SIG-M5 treated with dmso at 0.1 percent for 504 hours (cell line): ENCODE measurements at regions not wholly inside any gene's neighbourhood (a gene's known extent, or its start where the extent isn't known, plus 50 kb on each side); places are given as distances from the start of the nearest gene placed in this dataset.

Source experiments
- DNase-seq: peaks from one replicate; lab custom pipeline; 2025; ENCODE audit not compliant: unreplicated experiment; lab: John Stamatoyannopoulos, UW

DNA sequence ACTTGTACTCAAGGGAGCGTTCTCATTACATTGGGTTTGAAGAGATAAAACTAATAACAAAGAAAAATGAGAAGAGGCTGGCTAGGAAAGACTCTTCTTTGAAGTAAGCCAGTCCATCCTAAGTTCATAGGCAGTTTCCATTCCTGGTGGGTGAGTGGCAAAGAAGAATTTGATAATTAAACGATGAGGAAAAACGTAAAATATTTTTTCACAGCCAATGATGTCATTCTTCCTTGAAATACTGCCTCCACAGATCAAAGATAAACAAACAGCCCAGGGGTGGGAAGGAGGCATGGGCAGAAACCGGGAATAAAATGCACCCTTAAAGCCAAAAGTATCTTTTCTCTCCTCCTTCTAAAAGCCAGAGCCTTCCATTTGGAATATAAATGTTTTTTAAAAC lies 346.6 kb downstream of the PMP22 start:
- no peak for DNase-seq

DNA sequence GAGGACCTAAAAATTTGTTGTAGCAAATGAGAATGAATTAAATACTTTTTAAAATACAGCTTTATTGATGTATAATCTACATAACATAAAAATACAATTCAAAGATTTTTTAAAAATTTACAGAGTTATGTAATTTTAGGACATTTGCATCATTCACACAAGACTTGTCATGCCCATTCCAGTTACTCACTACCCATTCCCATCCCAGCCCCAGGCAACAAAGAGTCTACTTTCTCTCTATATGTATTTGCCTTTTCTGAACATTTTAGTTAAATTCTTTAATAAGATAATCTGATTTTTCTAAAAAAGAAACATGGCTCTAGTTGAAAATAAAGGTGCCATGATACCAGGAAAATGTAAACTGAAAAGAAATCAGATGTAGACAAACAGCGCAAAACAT lies 354.2 kb downstream of the PMP22 start:
- DNase-seq, result no peak

DNA sequence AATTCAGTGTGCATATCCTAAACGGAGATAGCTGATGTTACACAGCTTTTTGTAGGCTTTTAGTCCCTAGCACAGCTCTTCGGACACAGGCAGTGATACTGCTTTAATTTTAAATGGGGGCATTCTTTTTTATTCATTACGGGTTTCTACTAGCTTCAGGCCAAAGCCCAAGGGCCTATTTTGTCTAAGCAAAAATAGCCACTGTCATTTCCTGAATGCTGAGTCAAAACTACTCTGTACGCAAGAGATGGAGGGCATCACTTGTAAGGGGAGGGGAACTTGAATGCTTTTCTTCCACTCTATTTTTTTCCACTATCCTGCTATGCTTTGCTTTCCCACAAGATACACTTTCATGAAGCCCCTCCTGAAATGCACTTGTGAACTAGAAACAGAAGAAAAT lies 360.7 kb downstream of the PMP22 start:
- DNase-seq, result no peak

DNA sequence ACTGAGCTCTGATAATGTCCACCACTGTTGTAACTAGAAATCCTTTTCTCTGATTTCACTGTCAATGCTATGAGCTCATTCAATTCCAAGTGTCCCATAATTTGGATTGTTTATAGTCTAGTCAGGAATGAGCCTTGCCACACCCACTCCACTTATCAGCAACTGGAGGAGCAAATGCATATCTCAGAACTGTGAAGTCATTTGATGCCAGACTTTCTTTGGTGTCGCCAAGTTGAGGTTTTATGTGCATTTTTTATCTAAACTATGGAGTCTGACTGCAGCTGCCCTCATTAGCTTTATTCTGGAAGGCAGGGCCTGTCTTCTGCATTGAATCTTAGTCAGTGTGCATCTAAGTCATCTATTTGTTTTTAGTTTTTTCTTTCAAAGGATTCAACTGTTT lies 361.3 kb downstream of the PMP22 start:
- no peak for DNase-seq

DNA sequence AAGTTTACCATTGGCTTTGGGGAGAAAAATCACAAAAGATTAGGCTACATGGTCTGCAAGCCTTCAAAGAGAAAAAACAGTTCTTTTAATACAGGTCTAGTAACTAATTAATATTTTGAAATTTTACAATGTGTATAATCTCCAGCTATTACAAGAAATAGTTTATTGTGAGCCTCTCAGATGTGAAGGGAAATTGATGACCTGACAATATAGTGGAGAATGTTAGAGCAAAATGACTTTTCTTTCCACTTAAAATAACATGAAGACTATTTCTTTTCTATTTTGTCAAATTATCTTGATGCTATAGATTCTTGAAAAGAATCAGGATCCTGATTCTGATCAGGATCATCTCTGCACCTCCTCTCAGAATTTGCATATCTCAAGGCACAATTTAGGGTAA lies 362.3 kb downstream of the PMP22 start:
- DNase-seq, result no peak

DNA sequence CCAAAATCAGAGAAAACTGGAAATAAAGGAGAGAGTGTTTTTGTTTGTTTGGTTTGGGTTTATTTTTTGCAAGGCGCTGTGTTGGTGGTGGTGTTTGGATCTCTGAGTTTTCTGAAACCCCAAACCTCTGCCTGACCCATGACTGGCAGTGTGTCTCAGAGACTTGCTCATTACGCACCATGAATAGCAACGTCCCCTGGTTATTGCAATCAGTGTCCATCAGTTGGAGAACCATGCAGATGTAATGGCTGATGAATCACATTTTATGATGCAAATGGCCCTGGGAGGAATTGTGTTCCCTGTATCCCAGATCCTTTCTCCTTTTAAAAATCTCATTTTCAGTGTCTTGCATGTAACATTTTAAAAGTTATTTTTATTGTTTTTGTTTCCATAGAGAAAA lies 362.8 kb downstream of the PMP22 start:
- no peak for DNase-seq

DNA sequence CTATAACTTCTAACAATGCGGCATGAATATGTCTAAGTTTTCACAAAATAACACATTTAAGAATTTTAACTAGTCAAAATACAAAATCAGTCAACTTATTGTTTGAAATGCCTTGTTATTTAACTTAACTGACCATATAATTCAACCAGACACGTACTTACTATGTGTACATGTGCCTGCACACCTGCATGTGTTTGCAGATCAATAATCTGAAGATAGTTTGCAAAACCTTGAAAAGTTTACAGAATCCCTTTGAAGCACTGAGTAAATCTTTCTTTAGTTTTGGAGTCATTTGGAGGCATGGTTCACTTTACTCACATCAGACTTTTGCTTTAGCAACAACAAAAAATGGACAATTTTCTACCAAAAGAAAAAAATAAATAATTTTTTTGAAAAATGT lies 363.8 kb downstream of the PMP22 start:
- no peak for DNase-seq

DNA sequence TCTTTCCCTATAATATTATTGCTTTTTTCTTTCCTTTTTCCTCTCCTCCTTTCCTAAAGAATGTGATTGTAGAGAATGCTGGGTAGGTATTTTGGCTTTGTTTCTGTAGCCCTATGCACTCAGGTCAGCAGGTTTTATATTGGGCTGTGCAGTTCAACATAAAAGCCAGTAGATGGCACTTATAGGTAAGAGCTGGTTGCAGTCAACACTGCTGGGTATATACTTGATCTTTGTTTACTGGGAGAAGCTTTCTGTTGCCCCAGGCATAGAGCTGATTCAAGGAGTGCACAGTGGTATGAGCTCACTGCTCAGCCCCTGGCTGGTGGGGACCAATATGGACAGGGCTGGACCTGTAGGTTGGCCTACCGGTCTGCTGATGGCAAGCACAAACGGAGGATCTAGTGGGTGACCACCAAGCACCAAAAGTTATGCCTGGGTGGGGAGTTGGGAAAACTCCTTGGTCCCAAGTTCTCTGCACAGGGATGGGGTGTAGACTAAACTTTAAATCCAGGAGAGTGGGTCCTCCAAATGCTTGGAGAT lies 378.9 kb downstream of the PMP22 start:
- DNase-seq, result no peak

DNA sequence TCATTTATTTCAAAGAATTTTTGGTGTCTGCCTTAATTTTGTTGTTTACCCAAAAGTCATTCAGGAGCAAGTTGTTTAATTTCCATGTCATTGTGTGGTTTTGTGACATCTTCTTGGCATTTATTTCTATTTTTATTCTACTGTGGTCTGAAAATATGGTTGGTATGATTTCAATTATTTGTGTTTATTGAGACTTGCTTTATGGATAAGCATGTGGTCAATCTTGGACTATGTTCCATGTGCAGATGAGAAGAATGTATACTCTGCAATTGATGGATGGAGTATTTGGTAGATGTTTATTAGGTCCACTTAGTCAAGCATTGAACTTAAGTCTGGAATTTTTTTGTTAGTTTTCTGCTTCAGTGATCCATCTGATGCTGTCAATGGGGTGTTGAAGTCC lies 383.0 kb downstream of the PMP22 start:
- no peak for DNase-seq

DNA sequence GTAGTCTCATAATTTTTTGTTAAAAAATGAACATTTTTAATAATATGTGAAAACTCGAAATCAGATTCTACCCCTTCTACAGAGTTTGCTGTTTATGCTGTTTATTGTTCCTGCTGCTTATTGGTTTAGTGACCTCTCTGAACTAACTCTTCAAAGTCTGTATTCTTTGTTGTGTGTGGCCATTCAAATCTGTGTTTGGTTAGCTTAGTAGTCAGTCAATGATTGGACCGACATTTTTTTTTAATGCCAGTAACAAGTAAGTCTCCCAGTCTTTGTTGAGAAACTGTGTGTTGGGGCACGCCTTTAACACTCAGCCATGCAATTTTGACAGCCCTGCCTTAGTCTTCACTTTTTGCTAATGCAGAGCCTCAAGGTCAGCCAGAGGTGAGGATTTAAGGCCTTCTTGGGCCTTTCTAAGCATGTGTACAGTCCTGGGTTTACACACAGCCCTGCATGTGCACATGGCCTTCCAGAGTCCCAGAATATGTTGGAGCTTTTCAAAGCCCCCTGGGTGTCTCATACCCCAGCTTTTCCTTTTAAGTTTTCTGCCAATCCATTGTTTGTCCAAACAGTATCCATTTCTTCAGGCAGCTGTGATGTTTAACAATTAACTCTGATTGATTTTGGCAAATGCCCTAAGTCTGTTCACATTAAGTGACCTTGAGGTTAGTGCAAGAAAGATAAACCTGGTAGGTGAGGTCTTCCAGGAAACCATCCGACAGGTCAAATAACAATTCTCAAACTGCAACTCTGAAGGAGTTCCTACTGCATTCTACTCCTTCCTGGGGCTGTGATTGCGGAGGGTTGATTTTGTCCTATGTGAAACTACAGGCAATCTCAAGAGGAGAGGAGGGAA lies 389.3 kb downstream of the PMP22 start:
- DNase-seq, result no peak

DNA sequence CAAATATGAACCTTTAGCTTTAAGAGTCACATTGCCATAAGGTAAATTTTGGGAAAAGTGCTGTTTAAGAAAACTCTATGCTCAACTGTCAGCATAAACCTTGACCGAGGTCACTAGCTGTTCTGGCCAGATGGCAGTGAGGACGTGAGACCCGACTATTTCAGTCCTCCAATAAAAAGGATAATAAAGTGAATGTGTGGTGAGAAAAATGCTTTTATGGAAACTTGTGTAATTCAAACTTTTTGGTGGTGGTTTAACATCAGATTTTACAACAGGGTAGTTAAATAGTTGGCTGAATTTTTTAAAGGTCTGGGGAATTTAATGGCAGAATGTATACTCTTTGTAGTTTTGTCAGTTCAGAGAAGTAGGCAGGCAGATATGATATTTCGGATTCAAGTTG lies 391.1 kb downstream of the PMP22 start:
- no peak for DNase-seq

DNA sequence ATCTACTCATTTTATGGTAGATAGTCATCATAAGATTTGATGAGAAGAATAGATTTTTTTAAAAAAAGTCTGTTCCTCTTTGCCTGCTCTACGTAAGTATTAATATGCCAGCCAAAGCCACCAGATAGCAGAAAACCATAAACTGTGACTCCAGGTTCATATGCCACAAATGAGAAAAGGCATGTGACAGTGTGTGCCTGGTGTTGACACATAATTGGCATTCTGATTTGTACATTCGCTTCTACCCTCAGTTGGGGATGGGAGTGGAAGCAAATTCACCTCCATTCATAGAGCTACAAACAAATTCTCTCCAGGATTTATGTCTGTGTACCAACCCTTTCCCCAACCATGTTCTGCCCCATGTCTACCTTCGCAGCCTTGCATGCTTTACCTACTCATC lies 391.6 kb downstream of the PMP22 start:
- DNase-seq, result no peak

DNA sequence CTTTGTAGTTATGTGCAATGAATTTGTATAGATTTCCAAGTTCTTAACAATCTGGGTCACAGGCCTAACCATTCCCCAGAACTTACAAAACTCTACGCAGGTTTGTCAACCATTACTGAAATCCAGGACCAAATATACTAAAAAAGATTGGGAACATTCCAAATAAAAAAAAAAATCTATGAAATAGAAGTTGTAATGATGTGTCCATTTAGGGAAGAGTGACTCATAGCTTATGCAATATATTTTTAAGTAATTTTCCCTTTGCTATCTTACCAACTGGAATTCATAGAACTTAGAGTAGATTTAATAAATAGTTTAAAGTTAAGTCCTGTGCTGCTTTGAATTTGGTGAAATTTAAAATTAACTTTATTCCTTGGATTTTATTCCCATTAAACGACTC lies 393.2 kb downstream of the PMP22 start:
- no peak for DNase-seq

DNA sequence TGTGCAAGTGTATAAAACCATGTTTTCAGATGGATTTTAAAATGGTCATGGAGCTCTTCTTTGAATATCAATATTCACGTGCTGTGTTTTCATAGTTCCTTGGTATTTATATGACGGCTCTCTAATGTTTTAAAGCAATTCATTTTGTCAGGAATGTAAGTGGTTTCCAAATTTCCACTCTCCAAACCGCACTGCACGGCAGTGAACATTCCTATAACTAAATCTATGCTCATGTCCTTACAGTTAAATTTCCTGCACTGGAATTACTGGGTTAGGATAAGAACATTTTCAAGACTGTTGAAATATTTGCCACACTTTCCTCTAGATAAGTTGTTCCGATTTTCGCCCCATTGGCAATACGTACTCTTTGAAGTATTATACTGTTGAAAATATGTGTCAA lies 398.9 kb downstream of the PMP22 start:
- DNase-seq, result no peak

DNA sequence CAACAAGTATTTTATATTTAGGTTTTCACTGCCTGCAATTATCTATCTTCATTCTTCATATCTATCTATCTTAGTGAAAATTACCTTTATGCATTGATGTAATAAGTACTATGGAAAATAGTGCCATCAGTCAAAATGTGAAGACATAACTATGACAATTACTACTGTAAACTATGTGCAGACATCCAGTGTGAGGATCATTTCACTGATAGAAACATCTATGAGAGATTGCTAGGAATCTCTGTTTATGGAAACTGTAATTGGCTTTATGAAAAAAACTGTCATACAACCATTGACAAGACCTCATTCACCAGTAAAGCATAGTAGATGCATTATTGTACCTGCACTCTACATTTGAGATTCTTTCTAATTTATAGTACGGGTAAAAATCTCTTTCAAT lies 401.0 kb downstream of the PMP22 start:
- DNase-seq, result no peak

DNA sequence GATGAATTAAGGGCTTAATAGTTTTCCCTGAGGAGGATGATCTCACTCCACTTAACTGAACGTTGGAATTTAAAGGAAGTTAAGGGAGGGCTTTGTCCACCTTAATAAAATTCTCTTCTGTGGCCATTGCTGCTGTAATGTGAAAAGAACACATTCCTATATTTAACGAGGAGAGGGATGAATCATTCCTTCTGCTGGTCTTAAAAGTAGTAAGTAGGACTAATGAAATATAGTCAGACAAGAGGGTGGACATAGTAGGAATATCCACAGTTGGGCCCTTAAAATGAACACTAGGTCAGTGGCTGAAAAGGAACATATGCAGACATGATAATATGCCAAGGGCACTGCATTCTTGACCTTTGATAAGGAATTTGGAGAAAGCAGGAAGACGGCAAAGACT lies 405.6 kb downstream of the PMP22 start:
- DNase-seq, result no peak

DNA sequence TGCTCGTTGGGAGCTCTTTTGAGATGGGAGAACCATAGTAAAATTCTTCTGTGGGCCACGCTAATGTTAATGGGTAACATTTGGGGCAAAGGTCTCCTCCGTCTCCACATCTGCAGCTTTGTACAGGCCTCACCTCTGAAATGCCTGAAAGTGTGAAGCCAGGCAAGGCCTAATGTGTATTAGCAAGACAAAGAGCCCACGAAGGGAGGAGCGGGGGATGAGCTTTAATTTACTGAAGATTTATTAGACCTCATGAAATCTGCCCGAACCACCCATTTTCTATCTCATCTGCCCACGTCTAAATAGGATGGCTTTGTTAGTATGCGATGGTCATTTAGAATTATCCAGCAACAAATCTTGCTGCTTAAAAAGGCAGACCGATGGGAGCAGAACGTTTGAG lies 408.9 kb downstream of the PMP22 start:
- no peak for DNase-seq

DNA sequence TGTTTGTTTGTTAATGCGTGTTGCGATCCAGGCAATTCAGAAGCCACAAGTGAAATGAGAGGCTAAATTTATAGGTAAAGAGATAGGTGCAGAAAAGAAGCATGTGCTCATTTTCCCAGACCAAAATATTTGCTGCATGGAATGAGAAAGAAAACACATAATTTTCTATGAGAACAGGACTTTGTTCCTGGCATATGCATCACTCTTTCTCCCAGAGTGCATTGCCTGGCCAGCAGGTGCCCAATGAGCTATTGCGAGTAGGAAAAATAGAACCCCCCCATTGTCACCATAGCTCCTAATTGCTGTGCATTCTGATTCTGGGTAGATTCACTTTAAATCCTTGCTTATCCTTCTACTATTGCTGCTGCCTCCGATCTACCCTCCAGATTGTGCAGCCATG lies 410.4 kb downstream of the PMP22 start:
- no peak for DNase-seq

DNA sequence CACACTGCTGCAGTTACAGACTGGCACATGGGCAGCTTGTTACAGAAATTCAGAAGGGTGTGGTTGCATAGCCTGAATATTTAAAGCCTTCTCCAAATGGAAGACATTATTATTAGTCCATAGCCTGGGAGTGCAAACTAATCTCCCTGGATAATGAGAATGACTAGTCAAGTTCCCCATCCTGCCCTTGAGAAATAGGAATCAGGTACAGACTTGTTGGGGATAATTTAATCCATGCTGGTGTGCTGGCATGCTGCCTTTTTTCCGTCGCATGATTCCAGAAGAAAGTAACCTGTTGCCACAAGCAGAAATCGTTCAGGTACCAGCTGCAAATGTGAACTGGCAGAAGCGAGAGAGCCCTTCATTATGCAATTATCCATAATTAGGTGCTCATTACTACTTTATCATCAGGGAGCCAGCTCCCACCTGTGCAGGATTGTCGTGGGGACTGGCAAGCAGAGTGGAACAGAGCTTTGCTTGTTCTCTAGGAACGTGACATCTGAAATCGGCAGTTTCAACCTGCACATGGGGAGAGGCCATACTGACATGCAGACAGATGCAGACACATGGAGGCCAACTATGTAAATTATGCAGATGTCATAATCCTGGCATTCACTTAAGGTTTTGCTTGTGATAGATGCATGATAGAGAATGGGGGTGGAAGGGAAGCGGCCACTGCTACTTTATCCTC lies 419.4 kb downstream of the PMP22 start:
- no peak for DNase-seq

DNA sequence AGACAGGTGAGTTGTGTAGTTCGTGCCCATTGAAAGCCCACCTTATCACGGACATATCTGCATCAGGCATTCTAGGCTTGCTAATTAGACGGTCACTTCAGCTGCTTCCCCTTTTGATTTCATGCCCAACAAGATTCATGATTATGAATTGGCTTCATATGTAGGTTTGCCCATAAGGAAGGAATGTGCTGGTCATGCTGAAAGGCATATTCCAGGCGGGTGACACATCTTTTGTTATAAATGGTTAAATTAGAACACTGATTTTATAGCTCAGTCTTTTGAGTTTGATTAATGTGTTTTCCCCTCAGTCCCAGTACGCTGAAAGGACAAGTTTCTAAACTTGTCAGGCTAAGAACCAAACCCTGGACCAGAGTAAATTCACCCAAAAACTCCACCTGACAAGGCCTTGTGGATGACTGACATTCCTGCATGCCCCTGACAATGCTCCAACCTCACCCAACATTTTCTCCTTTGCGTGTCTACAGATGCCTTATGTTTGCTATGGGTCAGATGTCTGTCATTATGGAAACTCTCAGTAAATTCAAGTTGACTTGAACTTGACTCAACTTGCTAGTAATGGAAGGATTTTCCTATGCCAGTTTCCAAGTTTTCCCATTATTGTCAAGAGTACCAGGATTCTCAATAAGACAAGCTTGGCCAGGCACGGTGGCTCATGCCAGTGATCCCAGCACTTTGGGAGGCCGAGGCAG lies 421.9 kb downstream of the PMP22 start:
- DNase-seq, result no peak

DNA sequence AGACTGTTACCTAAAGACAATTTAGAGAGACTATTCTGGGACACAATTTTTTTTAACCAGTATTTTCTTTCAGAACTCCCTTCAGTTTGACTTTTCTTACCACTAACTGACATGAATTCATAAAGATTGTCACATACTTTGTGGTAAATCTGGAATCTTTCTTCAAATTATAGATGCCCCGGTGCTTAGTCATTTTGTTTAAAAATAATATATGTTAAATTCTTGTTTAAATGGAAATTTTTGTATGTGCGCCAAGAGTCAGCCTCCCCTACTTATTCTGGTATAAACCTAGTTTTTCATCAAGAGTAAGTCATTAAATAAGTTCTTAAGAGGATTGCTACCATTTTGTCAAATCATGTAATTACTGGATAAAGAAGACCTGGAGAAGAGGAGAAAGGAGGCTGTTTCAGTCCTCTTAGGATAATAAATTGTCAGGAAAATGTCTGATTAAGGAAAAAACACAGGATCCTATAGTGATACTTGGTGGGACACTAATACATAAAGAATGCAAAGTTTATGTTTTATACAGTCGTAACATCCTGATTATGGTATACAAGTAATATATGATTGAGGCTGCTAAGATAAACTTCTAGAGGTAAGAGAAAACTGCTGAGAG lies 424.4 kb downstream of the PMP22 start:
- DNase-seq, result no peak
